IMR-90 (cell line): ENCODE measurements at regions not wholly inside any gene's neighbourhood (a gene's known extent, or its start where the extent isn't known, plus 50 kb on each side); places are given as distances from the start of the nearest gene placed in this dataset.

Source experiments
- ATAC-seq: fragments of 200-7000 bp; cut with Tn5 transposase; 2 replicates; pipeline ENCODE4 v1.9.1; 2020; ENCODE audit warnings: low read depth, mild to moderate bottlenecking, moderate library complexity
- BruUV-seq: library from RNA; stranded (reverse); fragments of 400-500 nt; replicated peaks from 2 replicates; lab custom pipeline; 2021; lab: Mats Ljungman, UMichigan
- CTCF ChIA-PET: fragments of 300-600 bp; formaldehyde crosslinking; extraction: SDS; loops from one replicate; lab custom pipeline; 2021; ENCODE audit warnings: antibody characterized with exemption; lab: Yijun Ruan, JAX
- POLR2A ChIA-PET: fragments of 300-600 bp; sonication (Branson Sonifier 250); formaldehyde crosslinking; loops from one replicate; lab custom pipeline; 2022; ENCODE audit warnings: antibody characterized with exemption; ENCODE audit not compliant: unreplicated experiment; lab: Charles Lee
- DNase-seq: peaks from one replicate; pipeline ENCODE4 v3.0.0; 2013
- H2AFZ ChIP-seq: replicated peaks from 2 replicates; pipeline ENCODE3; 2013; ENCODE audit warnings: low read length, mild to moderate bottlenecking; ENCODE audit not compliant: poor library complexity
- H2AK5ac ChIP-seq: 2 replicates; pipeline ENCODE4 v1.6.1; 2013; ENCODE audit warnings: low read depth, low read length, inconsistent platforms
- H2AK9ac ChIP-seq: replicated peaks from 2 replicates; pipeline ENCODE3; 2013; ENCODE audit warnings: mild to moderate bottlenecking, low read depth, low read length, moderate library complexity; ENCODE audit not compliant: poor library complexity
- H2BK120ac ChIP-seq: 2 replicates; pipeline ENCODE4 v1.6.1; 2013; ENCODE audit warnings: low read depth, low read length, inconsistent platforms
- H2BK15ac ChIP-seq: 3 replicates; pipeline ENCODE4 v1.6.1; 2013; ENCODE audit warnings: low read depth, low read length, inconsistent platforms
- H2BK20ac ChIP-seq: 2 replicates; pipeline ENCODE4 v1.6.1; 2013; ENCODE audit warnings: low read depth, mild to moderate bottlenecking, inconsistent platforms, low read length, moderate library complexity
- H2BK5ac ChIP-seq: 2 replicates; pipeline ENCODE4 v1.6.1; 2013; ENCODE audit warnings: mild to moderate bottlenecking, low read depth, low read length, inconsistent platforms; ENCODE audit not compliant: poor library complexity, severe bottlenecking
- H3K14ac ChIP-seq: replicated peaks from 2 replicates; pipeline ENCODE4 v1.6.1; 2013; ENCODE audit warnings: low read depth, low read length, inconsistent platforms
- H3K18ac ChIP-seq: 2 replicates; pipeline ENCODE4 v1.6.1; 2013; ENCODE audit warnings: low read depth, low read length, control low read depth
- H3K23ac ChIP-seq: 2 replicates; pipeline ENCODE4 v1.6.1; 2013; ENCODE audit warnings: low read depth, low read length, inconsistent platforms
- H3K27ac ChIP-seq: 2 replicates; pipeline ENCODE4 v1.5.1; 2013; ENCODE audit warnings: mild to moderate bottlenecking, control low read depth, low read length; ENCODE audit not compliant: insufficient read depth
- H3K27me3 ChIP-seq: 2 replicates; pipeline ENCODE4 v1.6.1; 2013; ENCODE audit warnings: low read length; ENCODE audit not compliant: control insufficient read depth, insufficient read depth
- H3K36me3 ChIP-seq: 2 replicates; pipeline ENCODE4 v1.6.1; 2013; ENCODE audit warnings: low read length, mixed read lengths; ENCODE audit not compliant: control insufficient read depth, insufficient read depth
- H3K4ac ChIP-seq: 2 replicates; pipeline ENCODE4 v1.6.1; 2013; ENCODE audit warnings: low read depth, low read length, inconsistent platforms
- H3K4me1 ChIP-seq: 2 replicates; pipeline ENCODE4 v1.6.1; 2013; ENCODE audit warnings: low read length, mixed read lengths; ENCODE audit not compliant: control insufficient read depth, insufficient read depth
- H3K4me2 ChIP-seq: 2 replicates; pipeline ENCODE4 v1.6.1; 2013; ENCODE audit warnings: low read depth, mild to moderate bottlenecking, control low read depth, low read length, moderate library complexity
- H3K4me3 ChIP-seq: 2 replicates; pipeline ENCODE4 v1.5.1; 2013; ENCODE audit warnings: low read depth, mild to moderate bottlenecking, control low read depth, low read length, moderate library complexity; ENCODE audit not compliant: insufficient read depth
- H3K56ac ChIP-seq: 2 replicates; pipeline ENCODE4 v1.6.1; 2013; ENCODE audit warnings: low read length, inconsistent platforms; ENCODE audit not compliant: insufficient read depth; ENCODE audit errors: extremely low read depth
- H3K79me1 ChIP-seq, 2 experiments: 2 replicates each; pipeline ENCODE4 v1.6.1; 2013; ENCODE audit warnings: low read length in 2 of 2, inconsistent platforms in 1 of 2, low read depth in 1 of 2
- H3K9ac ChIP-seq: 2 replicates; pipeline ENCODE4 v1.6.1; 2013; ENCODE audit warnings: low read depth, low read length, control low read depth
- H3K9me1 ChIP-seq: 2 replicates; pipeline ENCODE4 v1.6.1; 2013; ENCODE audit warnings: low read length, inconsistent platforms; ENCODE audit not compliant: insufficient read depth
- H3K9me3 ChIP-seq: 2 replicates; pipeline ENCODE4 v1.6.1; 2013; ENCODE audit warnings: low read length; ENCODE audit not compliant: control insufficient read depth, insufficient read depth
- H4K20me1 ChIP-seq: 2 replicates; pipeline ENCODE4 v1.6.1; 2013; ENCODE audit warnings: low read length, inconsistent platforms; ENCODE audit not compliant: insufficient read depth
- H4K5ac ChIP-seq: 2 replicates; pipeline ENCODE4 v1.6.1; 2013; ENCODE audit warnings: mild to moderate bottlenecking, low read depth, low read length, control low read depth
- H4K8ac ChIP-seq, 2 experiments: 2 replicates each; pipeline ENCODE4 v1.6.1; 2013; ENCODE audit warnings: low read depth in 2 of 2, low read length in 2 of 2, control low read depth in 1 of 2, inconsistent platforms in 1 of 2
- H4K91ac ChIP-seq: 2 replicates; pipeline ENCODE4 v1.6.1; 2013; ENCODE audit warnings: low read depth, low read length, inconsistent platforms; ENCODE audit not compliant: insufficient read depth
- CEBPB ChIP-seq: IDR thresholded peaks from 2 replicates; pipeline ENCODE4 v1.6.1; 2012; ENCODE audit warnings: low read depth, low read length, improper control_type of control experiment
- CHD1 ChIP-seq: IDR thresholded peaks from 2 replicates; pipeline ENCODE4 v1.6.1; 2012; ENCODE audit warnings: low read depth, low read length, improper control_type of control experiment
- CTCF ChIP-seq: conservative IDR thresholded peaks from 2 replicates; pipeline ENCODE4 v1.5.1; 2012; ENCODE audit warnings: mild to moderate bottlenecking, low read depth, low read length, improper control_type of control experiment
- ELK1 ChIP-seq: fragments of 150-350 bp; IDR thresholded peaks from 2 replicates; pipeline ENCODE4 v1.6.1; 2016; ENCODE audit warnings: low read depth, mild to moderate bottlenecking, low read length, moderate library complexity, borderline replicate concordance
- FOS ChIP-seq: fragments of 150-350 bp; IDR thresholded peaks from 2 replicates; pipeline ENCODE4 v1.6.1; 2016; ENCODE audit warnings: low read depth, low read length
- MAFK ChIP-seq: IDR thresholded peaks from 2 replicates; pipeline ENCODE4 v1.6.1; 2012; ENCODE audit warnings: low read depth, low read length, improper control_type of control experiment
- MAZ ChIP-seq: IDR thresholded peaks from 2 replicates; pipeline ENCODE4 v1.6.1; 2012; ENCODE audit warnings: low read depth, mild to moderate bottlenecking, low read length, improper control_type of control experiment, moderate library complexity, borderline replicate concordance
- MXI1 ChIP-seq: IDR thresholded peaks from 2 replicates; pipeline ENCODE4 v1.6.1; 2012; ENCODE audit warnings: low read depth, mild to moderate bottlenecking, low read length, moderate library complexity, borderline replicate concordance
- NFE2L2 ChIP-seq: fragments of 150-350 bp; IDR thresholded peaks from 2 replicates; pipeline ENCODE4 v1.6.1; 2016; ENCODE audit warnings: low read depth, mild to moderate bottlenecking, low read length
- POLR2A ChIP-seq: IDR thresholded peaks from 2 replicates; pipeline ENCODE4 v1.6.1; 2012; ENCODE audit warnings: mild to moderate bottlenecking, low read depth, low read length
- USF2 ChIP-seq: fragments of 150-350 bp; IDR thresholded peaks from 2 replicates; pipeline ENCODE4 v1.6.1; 2017; ENCODE audit warnings: mild to moderate bottlenecking, antibody characterized with exemption, low read length, low read depth
- WGBS, 2 experiments: methylation state at CpG; one replicate each; pipeline versions ENCODE4 v1.1.5 to v1.1.7; 2013; ENCODE audit warnings: missing lambda C conversion rate in 2 of 2; ENCODE audit not compliant: insufficient read length in 1 of 2; ENCODE audit errors: extremely low coverage in 2 of 2; 5-methylcytosine and 5-hydroxymethylcytosine counted together
- dilution Hi-C: fragments of 300-500 bp; cut with HindIII; formaldehyde crosslinking; loops from one replicate; pipeline ENCODE4 v1.14.3; 2018; ENCODE audit warnings: low sequenced_read_pairs; ENCODE audit not compliant: unreplicated experiment
- in situ Hi-C: fragments of 300-500 bp; cut with MboI; formaldehyde crosslinking; loops from 3 replicates; pipeline ENCODE4 v1.14.3; 2019; ENCODE audit warnings: low sequenced_read_pairs, inconsistent platforms, mixed read lengths
- intact Hi-C: fragments of 100-400 bp; cut with micrococcal nuclease; formaldehyde crosslinking; loops from 2 replicates; pipeline ENCODE4 v1.10.0; 2022

GRCh38 chr3:82814660-82815059 is 1053.2 kb upstream of the GBE1 start:
- no TSS peak for BruUV-seq
- Histone ChIP-seq H3K9me1 (no peaks in the 10 kb centered on the region), H3K27ac (no peak overlapping the region), H4K5ac (no peak overlapping the region), H3K56ac (no peak overlapping the region), H2BK15ac (no peak overlapping the region), H3K27me3 (no peaks in the 10 kb centered on the region), H2AK9ac (no peak overlapping the region), H2AK5ac (no peak overlapping the region), H3K36me3 (no peaks in the 10 kb centered on the region), H3K4me3 (no peak overlapping the region), H3K4ac (no peak overlapping the region), H2AFZ (no peak overlapping the region), H4K8ac (no peak overlapping the region), H3K4me1 (no peaks in the 10 kb centered on the region), H2BK20ac (no peak overlapping the region), H4K20me1 (no peaks in the 10 kb centered on the region), H3K23ac (no peak overlapping the region), H3K14ac (no peak overlapping the region), H2BK120ac (no peak overlapping the region), H3K4me2 (no peak overlapping the region), H3K18ac (no peak overlapping the region), H2BK5ac (no peak overlapping the region), H3K9ac (no peak overlapping the region), H3K9me3 (peaks cover 10% of the 10 kb centered on the region), H3K79me1 (no peaks in the 10 kb centered on the region), H4K91ac (no peak overlapping the region)
- ChIA-PET CTCF (no interaction called here), POLR2A (no interaction called here)
- in situ Hi-C loops, result no loop called here
- no peak for TF ChIP-seq CTCF
- no peak for TF ChIP-seq MAZ
- TF ChIP-seq CEBPB, result no peak
- TF ChIP-seq CHD1, result no peak
- TF ChIP-seq MXI1, result no peak
- no peak for TF ChIP-seq ELK1
- no peak for TF ChIP-seq FOS
- TF ChIP-seq MAFK, result no peak
- no peak for TF ChIP-seq NFE2L2
- no peak for TF ChIP-seq USF2
- no peak for TF ChIP-seq POLR2A
- intact Hi-C loops, result no loop called here
- 88% methylated on average over 1 of the region's 2 CpGs; no CpG with 5 or more reads in 1 of the 2 experiments for WGBS, 2 experiments
- ATAC-seq (no peak), DNase-seq (no peak)
- dilution Hi-C loops, result no loop called here
